ENCODE measurements at regions not wholly inside any gene's neighbourhood (a gene's known extent, or its start where the extent isn't known, plus 50 kb on each side); places are given as distances from the start of the nearest gene placed in this dataset.

DNA sequence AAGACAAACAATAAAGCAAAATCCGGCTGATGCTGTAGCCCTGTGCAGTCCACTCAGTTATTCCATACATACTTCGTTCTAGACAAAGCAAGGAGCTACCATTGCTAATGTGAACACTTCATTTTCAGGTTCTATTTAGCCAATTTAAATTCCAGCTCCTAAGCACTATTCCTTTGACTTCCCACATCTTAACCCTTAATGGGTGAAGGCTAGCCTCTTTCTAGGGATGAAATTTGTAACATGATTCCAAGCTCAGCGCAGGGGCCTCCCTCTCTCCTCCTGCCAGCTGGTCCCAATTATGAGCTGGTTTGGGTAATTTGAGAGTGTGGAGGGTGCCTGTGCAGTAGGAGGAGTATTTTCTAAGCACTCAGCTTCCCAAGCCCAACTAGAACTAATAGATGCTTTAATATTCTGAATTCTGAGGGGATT, 53.9 kb upstream of the PTGFRN start:
- no peak for TF ChIP-seq JUND (IDR thresholded peaks at IDR 0.05)
- no peak for TF ChIP-seq CTCF (IDR thresholded peaks at IDR 0.05; ENCODE audit: low read depth, low read length, missing input control)
- TF ChIP-seq, protein P1, sequence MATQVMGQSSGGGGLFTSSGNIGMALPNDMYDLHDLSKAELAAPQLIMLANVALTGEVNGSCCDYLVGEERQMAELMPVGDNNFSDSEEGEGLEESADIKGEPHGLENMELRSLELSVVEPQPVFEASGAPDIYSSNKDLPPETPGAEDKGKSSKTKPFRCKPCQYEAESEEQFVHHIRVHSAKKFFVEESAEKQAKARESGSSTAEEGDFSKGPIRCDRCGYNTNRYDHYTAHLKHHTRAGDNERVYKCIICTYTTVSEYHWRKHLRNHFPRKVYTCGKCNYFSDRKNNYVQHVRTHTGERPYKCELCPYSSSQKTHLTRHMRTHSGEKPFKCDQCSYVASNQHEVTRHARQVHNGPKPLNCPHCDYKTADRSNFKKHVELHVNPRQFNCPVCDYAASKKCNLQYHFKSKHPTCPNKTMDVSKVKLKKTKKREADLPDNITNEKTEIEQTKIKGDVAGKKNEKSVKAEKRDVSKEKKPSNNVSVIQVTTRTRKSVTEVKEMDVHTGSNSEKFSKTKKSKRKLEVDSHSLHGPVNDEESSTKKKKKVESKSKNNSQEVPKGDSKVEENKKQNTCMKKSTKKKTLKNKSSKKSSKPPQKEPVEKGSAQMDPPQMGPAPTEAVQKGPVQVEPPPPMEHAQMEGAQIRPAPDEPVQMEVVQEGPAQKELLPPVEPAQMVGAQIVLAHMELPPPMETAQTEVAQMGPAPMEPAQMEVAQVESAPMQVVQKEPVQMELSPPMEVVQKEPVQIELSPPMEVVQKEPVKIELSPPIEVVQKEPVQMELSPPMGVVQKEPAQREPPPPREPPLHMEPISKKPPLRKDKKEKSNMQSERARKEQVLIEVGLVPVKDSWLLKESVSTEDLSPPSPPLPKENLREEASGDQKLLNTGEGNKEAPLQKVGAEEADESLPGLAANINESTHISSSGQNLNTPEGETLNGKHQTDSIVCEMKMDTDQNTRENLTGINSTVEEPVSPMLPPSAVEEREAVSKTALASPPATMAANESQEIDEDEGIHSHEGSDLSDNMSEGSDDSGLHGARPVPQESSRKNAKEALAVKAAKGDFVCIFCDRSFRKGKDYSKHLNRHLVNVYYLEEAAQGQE (IDR thresholded peaks at IDR 0.05), result no peak
- TF ChIP-seq, protein P2, sequence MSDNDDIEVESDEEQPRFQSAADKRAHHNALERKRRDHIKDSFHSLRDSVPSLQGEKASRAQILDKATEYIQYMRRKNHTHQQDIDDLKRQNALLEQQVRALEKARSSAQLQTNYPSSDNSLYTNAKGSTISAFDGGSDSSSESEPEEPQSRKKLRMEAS (IDR thresholded peaks at IDR 0.05), result no peak
